ENCODE measurements at regions not wholly inside any gene's neighbourhood (a gene's known extent, or its start where the extent isn't known, plus 50 kb on each side); places are given as distances from the start of the nearest gene placed in this dataset.

- DNase-seq (ENCODE audit: low spot score, unreplicated experiment), result no peak
- TF ChIP-seq CTCF (IDR thresholded peaks at IDR 0.05; ENCODE audit: unreplicated experiment), result no peak
- Mint-ChIP-seq H3K9me3 (ENCODE audit: low read depth) (no peaks in the 10 kb centered on the region), H3K27me3 (no peaks in the 10 kb centered on the region), H3K36me3 (ENCODE audit: insufficient read depth) (no peaks in the 10 kb centered on the region), H3K4me1 (ENCODE audit: low read depth) (peaks cover 5% of the 10 kb centered on the region), H3K27ac (no peak overlapping the region), H3K4me3 (ENCODE audit: low read depth) (no peak overlapping the region)
These were observed 1015.8 kb downstream of the CDH18 start for GRCh38 chr5:18972177-18972576.

GRCh38 chr5:18975624-18976023 lies 1012.4 kb downstream of the CDH18 start:
- no peaks in the 10 kb centered on the region for H3K36me3 Mint-ChIP-seq (ENCODE audit: insufficient read depth)
- H3K4me3 Mint-ChIP-seq (ENCODE audit: low read depth), result no peak overlapping the region
- H3K27me3 Mint-ChIP-seq, result no peaks in the 10 kb centered on the region
- no peaks in the 10 kb centered on the region for H3K9me3 Mint-ChIP-seq (ENCODE audit: low read depth)
- peaks cover 5% of the 10 kb centered on the region for H3K4me1 Mint-ChIP-seq (ENCODE audit: low read depth)
- no peak for DNase-seq (ENCODE audit: low spot score, unreplicated experiment)
- no peak for TF ChIP-seq CTCF (IDR thresholded peaks at IDR 0.05; ENCODE audit: unreplicated experiment)
- H3K27ac Mint-ChIP-seq, result no peak overlapping the region

- no peaks in the 10 kb centered on the region for H3K36me3 Mint-ChIP-seq (ENCODE audit: insufficient read depth)
- H3K4me3 Mint-ChIP-seq (ENCODE audit: low read depth), result no peak overlapping the region
- DNase-seq (ENCODE audit: low spot score, unreplicated experiment), result no peak
- no peak overlapping the region for H3K27ac Mint-ChIP-seq
- H3K4me1 Mint-ChIP-seq (ENCODE audit: low read depth), result no peaks in the 10 kb centered on the region
- H3K27me3 Mint-ChIP-seq, result no peaks in the 10 kb centered on the region
- peaks cover 7% of the 10 kb centered on the region for H3K9me3 Mint-ChIP-seq (ENCODE audit: low read depth)
- no peak for TF ChIP-seq CTCF (IDR thresholded peaks at IDR 0.05; ENCODE audit: unreplicated experiment)
These were observed 1010.1 kb downstream of the CDH18 start for GRCh38 chr5:18977880-18978279.

- H3K36me3 Mint-ChIP-seq (ENCODE audit: insufficient read depth), result peaks cover 2% of the 10 kb centered on the region
- no peak overlapping the region for H3K27ac Mint-ChIP-seq
- no peaks in the 10 kb centered on the region for H3K27me3 Mint-ChIP-seq
- no peak overlapping the region for H3K4me3 Mint-ChIP-seq (ENCODE audit: low read depth)
- DNase-seq (ENCODE audit: low spot score, unreplicated experiment), result no peak
- H3K4me1 Mint-ChIP-seq (ENCODE audit: low read depth), result peaks cover 24% of the 10 kb centered on the region
- peaks cover 10% of the 10 kb centered on the region for H3K9me3 Mint-ChIP-seq (ENCODE audit: low read depth)
- no peak for TF ChIP-seq CTCF (IDR thresholded peaks at IDR 0.05; ENCODE audit: unreplicated experiment)
These were observed 1003.4 kb downstream of the CDH18 start for GRCh38 chr5:18984559-18985080.

- Mint-ChIP-seq H3K4me1 (ENCODE audit: low read depth) (peaks cover 24% of the 10 kb centered on the region), H3K27ac (no peak overlapping the region), H3K36me3 (ENCODE audit: insufficient read depth) (peaks cover 2% of the 10 kb centered on the region), H3K4me3 (ENCODE audit: low read depth) (no peak overlapping the region), H3K9me3 (ENCODE audit: low read depth) (peaks cover 10% of the 10 kb centered on the region), H3K27me3 (no peaks in the 10 kb centered on the region)
- TF ChIP-seq CTCF (IDR thresholded peaks at IDR 0.05; ENCODE audit: unreplicated experiment), result no peak
- DNase-seq (ENCODE audit: low spot score, unreplicated experiment), result no peak
These were observed 1002.7 kb downstream of the CDH18 start for GRCh38 chr5:18985171-18985758.

Measured in progenitor cell of endocrine pancreas (in vitro differentiated cells).